BLaER1 treated with 17β-estradiol and CSF1 and Interleukin-3, amounts not matched to agents 10 nM and 100 nM (cell line): ENCODE measurements at regions not wholly inside any gene's neighbourhood (a gene's known extent, or its start where the extent isn't known, plus 50 kb on each side); places are given as distances from the start of the nearest gene placed in this dataset.
"Not testable (repeated sequence)": the region's sequence is repeated elsewhere in the genome, so short reads cannot be mapped to it uniquely, and the experiment has no call there.

Experiments
- H3K27ac ChIP-seq, 11 experiments: shearing (Covaris generic); formaldehyde crosslinking; 2 replicates each; pipeline ENCODE4 v1.8.1; 2022
- H3K27me3 ChIP-seq, 11 experiments: shearing (Covaris generic); formaldehyde crosslinking; 2 replicates each; pipeline ENCODE4 v1.8.1; 2022
- H3K36me3 ChIP-seq, 11 experiments: shearing (Covaris generic); formaldehyde crosslinking; 2 replicates each; pipeline ENCODE4 v1.8.1; 2022
- H3K4me1 ChIP-seq, 10 experiments: shearing (Covaris generic); formaldehyde crosslinking; 2 replicates each; pipeline ENCODE4 v1.8.1; 2022
- H3K4me2 ChIP-seq, 11 experiments: shearing (Covaris generic); formaldehyde crosslinking; 2 replicates each; pipeline ENCODE4 v1.8.1; 2022
- H3K4me3 ChIP-seq, 10 experiments: shearing (Covaris generic); formaldehyde crosslinking; 2 replicates each; pipeline ENCODE4 v1.8.1; 2022
- H3K9ac ChIP-seq, 11 experiments: shearing (Covaris generic); formaldehyde crosslinking; 2 replicates each; pipeline ENCODE4 v1.8.1; 2022
- H3K9me3 ChIP-seq, 11 experiments: shearing (Covaris generic); formaldehyde crosslinking; replicated peaks in 1 of 11; 2 replicates each; pipeline ENCODE4 v1.8.1; 2022
- H4K20me1 ChIP-seq, 11 experiments: shearing (Covaris generic); formaldehyde crosslinking; 2 replicates each; pipeline ENCODE4 v1.8.1; 2022
- Cebpa-rat ChIP-seq, 11 experiments: shearing (Covaris generic); IDR thresholded peaks; 2 replicates each; pipeline ENCODE4 v1.8.1; 2022

- H3K4me2 ChIP-seq, result peak overlapping the region in 1 of 11 experiments; percentile 14; a peak in 2 of 22 replicates
- H3K27ac ChIP-seq, H3K36me3 ChIP-seq, H3K9ac ChIP-seq, H3K9me3 ChIP-seq, H3K4me3 ChIP-seq, H3K27me3 ChIP-seq, H4K20me1 ChIP-seq: not testable (repeated sequence)
- peak in 2 of 11 experiments; percentile 10 to 24; a peak in 1 of 22 replicates for TF ChIP-seq Cebpa-rat (IDR thresholded peaks at IDR 0.05)
- H3K4me1 ChIP-seq, result peaks cover 2 to 12% (median 6%) of the 10 kb centered on the region in 10 experiments; a peak in 15 of 20 replicates
Measured at GRCh38 chr7:149628361-149629149, 130.9 kb upstream of the ZNF746 start.

DNA sequence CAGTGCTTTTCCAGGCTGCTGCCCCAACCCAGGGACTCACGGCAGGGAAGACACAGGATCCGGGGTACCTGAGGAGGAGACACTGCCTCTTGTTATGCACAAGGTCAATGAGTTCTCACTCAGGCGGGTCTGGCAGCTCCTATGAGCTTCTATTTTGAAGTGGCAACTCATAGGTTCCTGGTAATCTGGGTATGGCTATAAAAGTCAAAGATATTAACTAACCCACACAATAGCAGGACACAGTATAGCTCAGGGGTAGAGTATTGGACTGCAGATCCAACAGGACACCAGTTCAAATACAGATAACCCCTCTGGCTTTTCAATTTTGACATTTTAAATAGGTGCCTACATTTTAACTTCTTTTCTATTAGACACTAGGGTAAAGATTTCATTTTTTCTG lies 130.3 kb upstream of the ZNF746 start:
- Histone ChIP-seq H3K4me1 (peaks cover 8 to 18% (median 13%) of the 10 kb centered on the region in 10 experiments), H3K4me3 (no peak overlapping the region), H3K27me3 (no peaks in the 10 kb centered on the region), H3K4me2 (no peak overlapping the region), H3K9me3 (no peaks in the 10 kb centered on the region), H3K9ac (no peak overlapping the region), H4K20me1 (peaks cover 4 to 15% (median 11%) of the 10 kb centered on the region in 11 experiments; a peak in 19 of 22 replicates), H3K27ac (no peak overlapping the region), H3K36me3 (no peaks in the 10 kb centered on the region)
- no peak for TF ChIP-seq Cebpa-rat (IDR thresholded peaks at IDR 0.05)

DNA sequence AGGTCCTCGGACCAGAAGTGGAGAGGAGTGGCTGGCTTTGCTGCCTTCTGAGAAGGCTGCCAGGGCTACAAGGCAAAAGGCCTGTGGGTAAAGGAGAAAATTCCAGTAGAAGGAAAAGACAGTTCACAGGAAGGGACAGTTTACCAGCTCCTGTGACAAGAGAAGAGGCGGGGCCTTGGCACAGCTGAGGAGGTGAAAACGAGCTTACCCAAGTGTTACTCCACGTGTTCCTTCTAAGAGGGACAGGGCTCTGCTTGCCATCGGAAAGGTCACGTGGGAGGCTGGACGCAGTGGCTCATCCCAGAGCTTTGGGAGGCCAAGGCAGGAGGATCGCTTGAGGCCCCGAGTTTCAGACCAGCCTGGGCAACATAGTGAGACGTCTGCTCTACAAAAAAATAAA lies 129.4 kb upstream of the ZNF746 start:
- Histone ChIP-seq H3K9ac (no peak overlapping the region), H4K20me1 (peaks cover 13 to 25% (median 21%) of the 10 kb centered on the region in 11 experiments; a peak in 21 of 22 replicates), H3K27me3 (no peaks in the 10 kb centered on the region), H3K4me3 (no peak overlapping the region), H3K27ac (no peak overlapping the region), H3K36me3 (peaks cover 0 to 9% (median under 1%) of the 10 kb centered on the region in 11 experiments; a peak in 6 of 22 replicates), H3K4me2 (no peak overlapping the region), H3K9me3 (no peaks in the 10 kb centered on the region), H3K4me1 (peaks cover 17 to 28% (median 21%) of the 10 kb centered on the region in 10 experiments)
- TF ChIP-seq Cebpa-rat (IDR thresholded peaks at IDR 0.05), result no peak

GRCh38 chr7:149625947-149626392 lies 128.4 kb upstream of the ZNF746 start:
- no peak overlapping the region for H3K4me3 ChIP-seq
- H3K27me3 ChIP-seq, result no peaks in the 10 kb centered on the region
- no peak overlapping the region for H3K9ac ChIP-seq
- H3K4me1 ChIP-seq, result peaks cover 20 to 35% (median 25%) of the 10 kb centered on the region in 10 experiments
- peak overlapping the region in 4 of 11 experiments; percentile 80 to 90 (median 82); a peak in 1 of 22 replicates for H3K4me2 ChIP-seq
- peaks cover 2 to 17% (median 9%) of the 10 kb centered on the region in 11 experiments for H3K36me3 ChIP-seq
- H3K9me3 ChIP-seq, result no peaks in the 10 kb centered on the region
- TF ChIP-seq Cebpa-rat (IDR thresholded peaks at IDR 0.05), result no peak
- H3K27ac ChIP-seq, result no peak overlapping the region
- peaks cover 17 to 35% (median 29%) of the 10 kb centered on the region in 11 experiments; a peak in 21 of 22 replicates for H4K20me1 ChIP-seq

DNA sequence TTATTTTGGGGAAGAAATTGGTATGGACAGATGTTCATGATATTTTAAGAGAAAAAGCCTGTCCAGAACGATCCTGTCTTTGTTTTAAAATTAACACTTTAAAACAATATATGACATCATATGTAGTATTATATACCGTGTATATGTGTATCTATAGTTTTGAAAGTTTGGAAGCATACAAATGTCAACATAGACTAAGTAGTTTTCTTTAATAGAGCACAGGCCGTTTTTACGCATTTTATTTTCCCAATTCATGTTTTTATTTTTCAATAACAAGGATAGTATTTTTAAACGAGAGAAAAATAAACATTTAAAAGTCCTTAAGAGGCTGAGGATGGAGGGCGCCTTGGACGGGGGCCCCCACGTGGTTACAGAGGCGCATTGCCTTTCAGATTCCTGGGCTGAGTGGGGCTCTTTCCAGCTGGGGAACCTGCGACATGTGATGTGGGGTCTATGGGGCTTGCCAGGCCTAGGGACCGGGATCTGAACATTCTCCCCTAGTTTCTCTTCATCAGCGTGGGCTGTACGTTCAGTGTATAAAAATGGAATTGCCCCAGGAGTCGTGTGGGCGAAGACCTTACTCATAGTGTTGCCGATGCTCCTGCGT lies 127.8 kb upstream of the ZNF746 start:
- H3K9ac ChIP-seq, result peak overlapping the region; percentile 90 to 99 (median 98); a peak in 19 of 22 replicates
- peak overlapping the region; percentile 90 to 96 (median 94); a peak in 21 of 22 replicates for H3K27ac ChIP-seq
- peaks cover 23 to 40% (median 30%) of the 10 kb centered on the region in 10 experiments for H3K4me1 ChIP-seq
- peaks cover 7 to 22% (median 14%) of the 10 kb centered on the region in 11 experiments for H3K36me3 ChIP-seq
- H3K4me2 ChIP-seq, result peak overlapping the region; percentile 80 to 93 (median 84); a peak in 20 of 22 replicates
- H3K9me3 ChIP-seq, result no peaks in the 10 kb centered on the region
- peak overlapping the region; percentile 88 to 99 (median 94); a peak in 17 of 20 replicates for H3K4me3 ChIP-seq
- H4K20me1 ChIP-seq, result peaks cover 17 to 40% (median 35%) of the 10 kb centered on the region in 11 experiments; a peak in 21 of 22 replicates
- no peaks in the 10 kb centered on the region for H3K27me3 ChIP-seq
- TF ChIP-seq Cebpa-rat (IDR thresholded peaks at IDR 0.05), result no peak

- peaks cover 15 to 29% (median 22%) of the 10 kb centered on the region in 11 experiments for H3K36me3 ChIP-seq
- peaks cover 23 to 44% (median 37%) of the 10 kb centered on the region in 10 experiments for H3K4me1 ChIP-seq
- peak overlapping the region; percentile 90 to 96 (median 94) for H3K27ac ChIP-seq
- H3K27me3 ChIP-seq, result no peaks in the 10 kb centered on the region
- TF ChIP-seq Cebpa-rat (IDR thresholded peaks at IDR 0.05), result peak in 4 of 11 experiments; percentile 10 to 55 (median 40); a peak in 2 of 22 replicates
- H3K9ac ChIP-seq, result peak overlapping the region; percentile 90 to 99 (median 98)
- no peaks in the 10 kb centered on the region for H3K9me3 ChIP-seq
- H4K20me1 ChIP-seq, result peaks cover 17 to 48% (median 41%) of the 10 kb centered on the region in 11 experiments; a peak in 21 of 22 replicates
- H3K4me3 ChIP-seq, result peak overlapping the region; percentile 88 to 99 (median 94)
- H3K4me2 ChIP-seq, result peak overlapping the region; percentile 81 to 97 (median 90)
Measured at GRCh38 chr7:149624419-149625339, 127.1 kb upstream of the ZNF746 start.

- peaks cover 22 to 36% (median 29%) of the 10 kb centered on the region in 11 experiments for H3K36me3 ChIP-seq
- peak overlapping the region; percentile 88 to 99 (median 94) for H3K4me3 ChIP-seq
- peak overlapping the region; percentile 90 to 96 (median 94) for H3K27ac ChIP-seq
- peaks cover 23 to 44% (median 37%) of the 10 kb centered on the region in 10 experiments for H3K4me1 ChIP-seq
- peak overlapping the region; percentile 77 to 97 (median 90) for H3K4me2 ChIP-seq
- H3K27me3 ChIP-seq, result no peaks in the 10 kb centered on the region
- H3K9ac ChIP-seq, result peak overlapping the region; percentile 90 to 99 (median 98)
- no peak for TF ChIP-seq Cebpa-rat (IDR thresholded peaks at IDR 0.05)
- no peaks in the 10 kb centered on the region for H3K9me3 ChIP-seq
- peaks cover 17 to 53% (median 45%) of the 10 kb centered on the region in 11 experiments; a peak in 21 of 22 replicates for H4K20me1 ChIP-seq
Measured at GRCh38 chr7:149624006-149624405, 126.4 kb upstream of the ZNF746 start.

GRCh38 chr7:149623262-149623997 lies 125.8 kb upstream of the ZNF746 start:
- Histone ChIP-seq H3K4me2 (peak overlapping the region; percentile 77 to 97 (median 90)), H3K36me3 (peaks cover 27 to 42% (median 34%) of the 10 kb centered on the region in 11 experiments), H3K27ac (peak overlapping the region; percentile 90 to 96 (median 94)), H4K20me1 (peaks cover 17 to 59% (median 45%) of the 10 kb centered on the region in 11 experiments; a peak in 21 of 22 replicates), H3K4me1 (peaks cover 23 to 41% (median 35%) of the 10 kb centered on the region in 10 experiments), H3K4me3 (peak overlapping the region; percentile 88 to 99 (median 94)), H3K9ac (peak overlapping the region; percentile 90 to 99 (median 98))
- not testable (repeated sequence) for H3K9me3 ChIP-seq, H3K27me3 ChIP-seq
